ENCODE measurements at regions not wholly inside any gene's neighbourhood (a gene's known extent, or its start where the extent isn't known, plus 50 kb on each side); places are given as distances from the start of the nearest gene placed in this dataset.

DNA sequence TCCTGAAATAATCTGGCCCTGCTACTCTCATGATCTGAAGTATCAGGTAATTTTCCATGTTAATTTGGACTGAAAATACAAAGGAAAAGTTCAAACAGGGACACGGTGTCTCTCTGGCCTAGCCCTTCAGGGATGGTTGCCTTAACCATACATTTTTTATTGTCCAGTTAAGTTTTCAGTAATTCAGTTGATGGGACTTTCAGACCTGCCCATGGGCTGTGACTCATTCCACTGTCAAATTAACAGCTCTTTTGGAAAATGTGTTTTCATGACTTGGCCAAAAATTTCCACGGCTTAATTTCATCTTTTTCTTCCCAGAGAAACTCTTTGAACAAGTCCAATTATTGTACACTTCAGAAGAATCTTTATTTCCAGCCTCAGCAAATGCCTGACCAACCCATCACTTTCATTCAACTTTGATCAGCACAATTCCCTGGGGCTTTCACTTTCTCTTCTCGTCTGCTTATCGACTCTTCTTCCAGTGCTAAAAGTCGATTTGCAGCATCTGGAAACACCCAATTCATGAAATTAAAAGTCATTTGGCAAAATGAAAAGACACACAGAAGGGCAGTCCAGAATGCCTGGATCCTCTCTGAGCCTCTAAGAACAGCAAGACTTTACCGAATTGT, 293.9 kb downstream of the RAB28 start:
- no peak for DNase-seq (ENCODE audit: low spot score)
- ATAC-seq = no peak

DNA sequence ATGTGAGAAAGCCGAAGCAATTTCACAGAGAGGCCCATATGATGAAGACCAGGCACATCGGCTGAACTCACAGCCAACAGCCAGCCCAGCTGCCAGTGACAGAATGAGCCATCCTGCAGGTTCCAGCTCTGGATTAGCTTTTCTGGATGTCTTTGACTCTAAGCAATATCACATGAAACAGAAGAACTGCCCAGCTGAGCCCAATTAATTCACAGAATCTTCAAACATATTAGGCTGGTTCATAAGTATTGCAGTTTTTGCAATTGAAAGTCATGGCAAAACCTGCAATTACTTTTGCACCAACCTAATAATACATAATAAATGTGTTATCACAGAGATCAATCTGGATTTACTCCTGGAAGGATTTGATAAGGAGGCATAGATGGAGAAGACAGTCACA, 299.9 kb downstream of the RAB28 start:
- ATAC-seq = no peak
- no peak for DNase-seq (ENCODE audit: low spot score)

DNA sequence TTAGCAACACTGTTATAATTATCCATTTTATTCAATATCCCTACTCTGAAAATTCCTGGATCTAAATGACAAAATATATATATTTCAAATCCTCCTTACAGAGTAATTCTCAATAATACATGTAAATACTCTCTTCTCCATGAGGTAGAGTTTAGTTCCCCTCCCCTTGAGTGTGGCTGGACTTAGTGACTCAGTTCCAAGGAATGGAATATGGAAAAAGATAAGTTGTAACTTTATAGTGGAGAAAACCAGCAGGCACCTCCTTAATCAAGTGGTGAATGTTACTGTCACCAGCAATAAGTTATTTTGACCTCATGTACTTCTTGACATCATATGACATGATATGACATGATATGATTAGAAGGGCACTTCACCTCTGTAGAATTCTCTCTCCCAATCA, 302.0 kb downstream of the RAB28 start:
- ATAC-seq (no peak), DNase-seq (ENCODE audit: low spot score) (no peak)

DNA sequence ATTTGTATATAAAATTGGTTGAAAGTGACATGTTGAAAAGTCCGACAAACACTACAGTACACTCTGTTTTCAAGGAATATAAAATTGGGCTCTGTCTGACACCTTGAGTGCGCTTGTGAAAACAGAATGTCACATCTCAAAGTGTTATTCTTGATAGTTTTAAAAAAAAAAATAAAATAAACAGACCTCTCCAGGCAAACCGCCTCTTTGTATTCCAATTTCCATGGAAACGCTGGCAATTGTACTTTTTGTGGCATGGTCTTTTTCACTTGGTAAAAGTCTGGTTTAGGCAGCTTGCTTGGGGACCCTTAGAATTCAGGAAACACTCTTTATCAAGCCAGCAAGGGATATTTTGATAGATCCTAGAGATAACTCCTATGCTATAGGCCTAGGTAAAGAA, 302.5 kb downstream of the RAB28 start:
- DNase-seq (ENCODE audit: low spot score) (no peak), ATAC-seq (no peak)

DNA sequence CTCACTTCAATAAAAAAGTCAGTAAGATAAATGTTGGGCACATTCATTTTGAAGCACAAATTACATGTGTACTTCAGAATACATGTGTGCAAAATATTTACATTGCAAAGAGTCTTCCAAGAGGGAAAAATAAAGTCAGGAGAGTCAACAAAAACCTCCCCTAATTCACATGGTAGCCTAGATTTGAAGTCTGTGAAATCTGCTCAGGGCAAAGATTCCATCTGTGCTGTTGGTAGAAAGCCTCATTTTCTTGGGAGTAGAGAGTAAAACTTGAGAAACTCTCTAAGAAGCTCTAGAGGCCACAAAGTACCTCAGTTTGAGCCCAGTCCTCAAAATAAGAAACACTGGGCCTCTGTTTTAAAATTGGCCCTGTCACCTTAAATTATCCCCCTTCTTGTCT, 303.4 kb downstream of the RAB28 start:
- DNase-seq (ENCODE audit: low spot score) (no peak), ATAC-seq (no peak)

DNA sequence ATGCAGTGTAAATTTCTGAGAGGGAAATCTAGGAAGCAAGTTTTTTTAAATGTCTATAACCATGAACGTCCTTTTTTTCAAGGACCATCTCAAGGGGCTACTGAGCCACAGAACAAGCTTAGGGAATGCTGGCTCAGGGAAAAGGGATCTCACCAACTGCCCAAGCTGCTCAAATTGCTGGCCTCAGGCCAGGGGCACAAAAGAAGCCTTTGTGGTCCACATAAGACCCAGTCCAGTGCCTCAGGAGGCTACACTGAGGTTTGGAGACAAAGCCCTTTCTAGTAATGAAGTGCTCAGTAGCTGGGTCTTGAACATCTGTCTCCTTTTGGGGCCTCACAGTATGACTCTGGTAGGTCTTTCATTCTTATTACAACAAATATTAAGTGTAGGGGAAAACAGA, 305.5 kb downstream of the RAB28 start:
- DNase-seq (ENCODE audit: low spot score) (no peak), ATAC-seq (no peak)

DNA sequence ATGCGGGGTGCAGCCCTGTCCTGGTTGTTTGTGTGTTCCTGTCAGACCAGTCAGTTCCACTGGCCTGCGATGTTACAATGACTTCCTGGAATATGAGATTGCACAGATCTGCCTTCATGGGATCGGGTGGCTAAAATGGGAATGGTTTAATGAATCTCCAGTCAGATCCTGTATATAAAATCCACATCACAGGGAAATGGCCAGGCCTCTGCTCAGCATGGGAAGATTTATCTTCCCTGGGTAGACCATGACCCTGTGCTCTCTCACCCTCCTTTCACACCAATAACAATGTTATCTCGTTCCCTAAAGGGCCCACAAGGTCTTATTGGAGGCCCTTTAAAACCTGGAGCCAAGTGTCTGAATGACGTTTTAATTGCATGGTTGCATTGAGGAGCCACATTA, 307.4 kb downstream of the RAB28 start:
- ATAC-seq = no peak
- no peak for DNase-seq (ENCODE audit: low spot score)

DNA sequence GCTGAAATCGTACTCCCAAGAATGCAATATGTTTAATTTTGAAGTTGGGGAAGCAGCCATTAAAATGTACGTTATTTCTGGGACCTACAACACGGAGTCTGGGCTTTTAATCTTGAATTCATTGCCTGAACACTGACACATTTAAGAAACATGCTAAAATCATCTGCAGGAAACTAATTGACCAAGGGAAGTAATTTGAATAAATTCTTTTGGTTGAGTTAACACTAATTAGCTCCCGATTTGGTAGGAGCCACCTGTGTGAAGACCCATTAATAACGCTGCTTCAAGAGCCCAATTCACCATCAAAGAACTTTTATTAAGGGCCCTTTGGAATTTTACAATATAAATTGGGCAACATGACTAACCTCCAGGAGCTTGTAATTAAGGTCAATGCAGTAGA, 309.2 kb downstream of the RAB28 start:
- DNase-seq (ENCODE audit: low spot score) (no peak), ATAC-seq (no peak)

DNA sequence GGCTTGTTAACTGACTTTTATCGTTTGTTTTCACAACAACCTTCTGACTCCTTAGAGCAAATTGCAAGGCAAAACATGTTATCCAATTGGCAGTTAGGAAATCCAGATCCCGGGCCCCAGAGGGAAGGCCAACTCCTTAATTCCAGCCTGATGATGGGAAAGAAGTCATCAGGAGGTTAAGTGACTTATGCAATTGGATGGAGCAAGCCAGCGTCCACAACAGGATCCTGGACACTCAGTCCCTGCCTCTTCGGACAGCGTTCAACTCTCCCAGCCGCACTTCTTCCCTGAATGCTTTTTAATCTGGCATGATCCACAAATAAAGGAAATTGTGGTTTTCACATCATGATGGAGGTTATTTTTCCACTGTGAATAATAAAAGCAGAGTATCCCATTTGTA, 310.1 kb downstream of the RAB28 start:
- DNase-seq (ENCODE audit: low spot score) (no peak), ATAC-seq (no peak)

DNA sequence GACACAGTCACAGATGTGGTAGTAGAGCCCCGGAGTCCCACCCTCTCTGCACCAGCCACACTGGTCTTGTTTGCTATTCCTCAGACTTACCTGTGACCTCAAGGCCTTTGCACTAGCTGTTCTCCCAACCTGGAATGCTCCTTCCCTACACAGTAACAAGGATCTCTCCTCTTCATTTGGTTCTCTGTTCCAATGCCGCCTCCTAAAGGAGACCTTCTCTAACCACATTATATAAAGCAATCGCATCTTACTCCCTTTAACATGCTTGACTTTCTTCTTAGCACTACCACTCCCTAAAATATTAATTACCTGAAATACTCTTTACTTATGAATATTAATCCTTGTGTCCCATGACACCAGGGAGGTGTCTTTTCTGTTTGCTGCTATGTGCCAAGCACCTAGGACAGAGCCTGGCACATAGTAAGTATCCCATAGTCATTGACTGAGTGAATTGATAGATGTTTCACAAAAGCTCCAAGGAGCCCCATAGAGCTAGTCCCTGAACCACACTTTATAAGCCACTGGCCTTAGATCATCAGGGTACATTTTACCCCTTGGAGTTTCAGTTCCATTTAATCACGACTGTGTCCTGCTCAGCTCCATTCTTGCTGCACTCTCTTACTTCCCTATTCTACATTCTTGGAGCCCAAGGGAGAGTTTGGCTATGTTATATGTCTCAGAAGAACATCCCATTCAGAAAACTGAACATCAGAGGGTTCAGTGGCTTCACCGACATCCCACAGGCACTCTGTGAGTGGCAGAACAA, 312.7 kb downstream of the RAB28 start:
- ATAC-seq (no peak), DNase-seq (ENCODE audit: low spot score) (no peak)

DNA sequence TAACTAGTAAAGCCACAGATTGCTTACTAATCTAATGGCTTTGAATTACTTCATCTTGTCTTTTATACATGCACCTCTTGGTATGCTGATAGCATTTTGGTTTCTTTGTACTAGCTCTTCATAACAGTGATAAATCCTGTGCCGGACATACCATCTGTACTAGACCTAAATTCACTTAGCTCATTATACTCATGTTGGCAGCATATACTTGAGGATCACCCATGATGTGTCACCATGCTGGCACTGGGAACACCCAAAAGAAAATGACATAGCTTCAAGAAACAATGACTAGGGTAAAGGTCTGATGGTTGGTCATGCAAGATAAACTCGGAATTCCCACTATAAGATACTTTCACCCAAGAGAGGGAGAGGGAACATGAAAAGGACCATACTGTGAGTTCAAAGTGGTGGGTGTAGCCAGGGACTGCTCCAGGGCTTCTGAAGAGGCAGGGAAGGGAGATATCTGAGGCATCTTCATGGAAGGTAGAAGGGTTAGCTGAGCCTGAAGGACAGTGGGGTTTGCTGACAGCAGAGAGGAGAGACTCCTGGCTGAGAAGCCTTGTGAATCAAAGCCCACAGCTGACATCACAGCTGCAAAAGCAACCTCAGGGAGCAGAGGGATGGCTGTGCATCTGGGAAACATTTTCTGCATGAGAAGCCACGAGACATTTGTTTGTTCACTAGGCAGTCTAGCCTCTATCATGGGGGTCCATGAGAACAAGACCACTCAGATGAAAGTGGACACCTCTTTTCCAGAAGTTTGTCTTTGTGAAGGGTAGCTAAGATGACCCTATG, 314.2 kb downstream of the RAB28 start:
- ATAC-seq = no peak
- DNase-seq (ENCODE audit: low spot score) = no peak

DNA sequence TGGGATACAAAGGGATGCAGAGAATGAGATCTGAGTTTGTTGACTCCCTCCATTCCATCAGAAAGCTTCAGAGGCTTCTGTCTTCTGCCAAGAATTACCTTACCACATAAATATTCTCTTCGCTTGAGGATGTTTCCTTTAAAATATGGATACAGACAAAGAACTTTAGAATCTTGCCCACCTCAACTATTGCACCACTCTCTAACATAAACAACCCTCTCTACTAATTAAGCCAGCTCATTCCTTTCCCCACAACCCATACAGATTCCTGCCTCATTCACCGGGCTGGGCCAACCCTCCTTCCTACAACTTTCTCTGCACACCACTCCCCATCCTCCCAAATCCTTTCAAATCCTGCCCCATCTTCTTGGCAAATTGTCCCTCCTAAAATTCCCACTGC, 315.8 kb downstream of the RAB28 start:
- ATAC-seq = no peak
- DNase-seq (ENCODE audit: low spot score) = no peak

DNA sequence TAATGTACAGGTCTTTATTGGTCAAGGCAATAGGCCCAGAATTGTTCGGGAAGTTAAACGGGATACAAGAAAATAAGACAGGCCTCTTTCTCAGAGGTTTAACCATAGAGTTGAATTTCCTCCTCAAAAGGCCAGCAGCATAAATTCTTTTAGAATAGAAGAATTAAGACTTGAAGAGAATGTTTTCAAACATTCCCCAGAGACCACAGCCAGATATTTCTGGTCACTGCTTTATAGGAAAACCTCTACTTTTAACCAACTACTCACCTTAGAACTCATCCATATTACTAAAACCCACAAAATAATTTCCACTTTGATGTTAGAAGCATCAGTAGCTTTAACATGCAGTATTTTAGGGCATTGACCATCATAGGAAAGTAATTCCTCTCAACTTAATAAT, 317.9 kb downstream of the RAB28 start:
- ATAC-seq (no peak), DNase-seq (ENCODE audit: low spot score) (no peak)

DNA sequence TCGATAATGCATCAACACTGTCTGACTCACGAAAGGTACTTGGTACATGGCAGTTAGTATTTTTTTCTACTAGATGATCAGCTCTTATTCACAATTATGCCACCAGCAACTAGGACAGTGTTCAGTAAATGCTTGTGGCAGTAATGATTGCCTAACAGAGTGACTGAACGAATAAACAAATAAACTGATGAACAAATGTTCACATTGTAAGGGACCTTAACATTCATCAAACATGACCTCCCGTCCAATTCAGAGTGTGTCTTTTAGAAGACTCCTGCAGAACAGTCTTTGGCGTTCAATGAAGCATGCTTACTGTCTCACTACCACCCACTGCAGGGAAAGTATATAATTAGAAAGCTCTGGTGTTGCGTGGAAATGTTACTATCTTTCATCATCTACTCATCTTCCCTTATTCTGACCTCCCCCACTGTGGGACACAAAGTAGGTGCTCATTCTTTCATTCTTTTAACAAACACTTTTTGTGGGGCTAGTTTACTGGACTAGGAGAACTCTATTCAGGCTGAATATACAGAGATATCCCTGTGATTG, 319.3 kb downstream of the RAB28 start:
- DNase-seq (ENCODE audit: low spot score) (no peak), ATAC-seq (peak; percentile 47)

DNA sequence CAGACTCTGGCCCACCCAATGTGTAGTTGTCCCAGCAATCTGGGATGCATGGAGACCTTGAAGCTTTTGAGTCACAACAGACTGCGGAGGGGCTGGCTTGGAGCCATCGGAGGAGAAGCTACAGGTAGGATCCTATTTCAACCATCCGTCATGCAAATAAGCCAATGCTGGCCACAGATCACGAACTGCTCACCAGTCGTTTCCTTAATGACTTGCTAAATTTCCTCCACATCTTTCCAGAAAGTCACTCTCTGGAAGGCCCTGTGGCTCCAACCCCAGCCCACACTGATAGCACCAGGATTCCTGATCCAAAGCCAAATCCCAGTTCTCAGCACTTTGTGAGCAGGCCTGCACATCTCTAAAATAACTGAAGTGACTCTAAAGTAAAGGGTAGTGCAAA, 321.3 kb downstream of the RAB28 start:
- ATAC-seq = no peak
- DNase-seq (ENCODE audit: low spot score) = no peak

DNA sequence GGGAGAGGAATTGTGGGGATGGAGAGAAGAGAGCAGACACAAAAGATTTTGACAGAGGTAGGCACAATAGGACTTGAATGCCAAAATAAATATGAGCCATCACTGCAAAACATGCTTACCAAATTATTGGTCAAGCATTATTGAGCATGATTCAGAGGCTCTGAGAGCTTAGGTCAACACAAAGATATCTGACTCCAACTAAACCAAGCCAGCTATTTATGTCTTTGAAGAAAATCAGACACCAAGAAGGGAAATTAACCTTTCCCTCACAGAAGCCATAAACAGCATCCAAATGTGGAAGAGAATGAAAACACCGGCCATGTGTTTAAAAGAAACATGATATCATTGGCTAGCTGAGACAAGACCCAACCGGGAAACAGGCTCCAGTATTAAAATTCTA, 323.2 kb downstream of the RAB28 start:
- ATAC-seq (no peak), DNase-seq (ENCODE audit: low spot score) (no peak)

DNA sequence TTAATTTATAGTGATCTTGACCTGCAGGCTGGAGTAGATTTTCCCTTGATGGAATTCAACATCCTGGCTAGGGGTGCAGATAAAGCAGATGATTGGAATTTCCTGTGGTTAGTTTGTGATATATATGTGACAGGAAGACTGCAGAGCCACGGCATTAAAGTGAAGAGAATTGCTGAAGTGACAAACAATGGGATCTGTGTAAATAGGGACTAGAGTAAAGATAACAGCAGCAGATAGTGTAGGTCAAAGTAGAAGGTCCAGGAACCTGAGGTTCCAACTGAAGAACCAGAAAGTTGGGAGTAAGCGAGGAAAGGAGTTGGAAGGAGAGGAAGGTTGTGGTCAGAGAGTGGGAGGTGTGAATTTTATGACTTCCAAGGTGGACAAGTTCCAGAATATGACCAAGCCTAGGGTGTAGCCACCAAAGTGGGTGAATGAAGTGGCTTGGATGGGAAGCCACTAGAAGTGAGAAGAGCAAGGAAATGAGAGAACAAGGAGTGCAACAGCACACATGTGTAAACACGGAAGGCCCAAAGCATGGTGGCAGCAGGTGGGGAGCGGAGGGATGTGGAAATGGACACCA, 325.0 kb downstream of the RAB28 start:
- DNase-seq (ENCODE audit: low spot score) = no peak

DNA sequence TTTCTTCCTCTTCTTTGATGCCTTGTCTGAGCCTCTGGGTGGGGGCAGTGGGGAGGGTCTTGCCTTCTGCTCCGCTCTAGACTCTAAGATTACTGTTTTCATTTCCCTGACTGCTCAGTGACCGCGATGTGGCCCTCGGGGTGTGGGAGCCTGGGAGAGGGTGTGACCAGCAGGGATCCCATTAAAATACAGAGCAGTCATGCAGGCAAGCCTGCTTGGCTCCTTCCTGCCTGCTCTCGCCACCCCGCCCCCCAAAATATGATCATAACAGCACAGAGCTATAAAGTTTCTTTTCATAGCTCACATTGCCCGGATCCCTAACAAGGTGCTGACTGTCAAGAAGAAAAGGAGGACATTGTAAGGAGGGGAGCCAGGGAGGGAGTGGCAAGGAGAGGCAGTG, 332.9 kb downstream of the RAB28 start:
- DNase-seq (ENCODE audit: low spot score) = no peak
- no peak for ATAC-seq

More for the DNA sequence above, 325.0 kb downstream of the RAB28 start:
- no peak for ATAC-seq

DNA sequence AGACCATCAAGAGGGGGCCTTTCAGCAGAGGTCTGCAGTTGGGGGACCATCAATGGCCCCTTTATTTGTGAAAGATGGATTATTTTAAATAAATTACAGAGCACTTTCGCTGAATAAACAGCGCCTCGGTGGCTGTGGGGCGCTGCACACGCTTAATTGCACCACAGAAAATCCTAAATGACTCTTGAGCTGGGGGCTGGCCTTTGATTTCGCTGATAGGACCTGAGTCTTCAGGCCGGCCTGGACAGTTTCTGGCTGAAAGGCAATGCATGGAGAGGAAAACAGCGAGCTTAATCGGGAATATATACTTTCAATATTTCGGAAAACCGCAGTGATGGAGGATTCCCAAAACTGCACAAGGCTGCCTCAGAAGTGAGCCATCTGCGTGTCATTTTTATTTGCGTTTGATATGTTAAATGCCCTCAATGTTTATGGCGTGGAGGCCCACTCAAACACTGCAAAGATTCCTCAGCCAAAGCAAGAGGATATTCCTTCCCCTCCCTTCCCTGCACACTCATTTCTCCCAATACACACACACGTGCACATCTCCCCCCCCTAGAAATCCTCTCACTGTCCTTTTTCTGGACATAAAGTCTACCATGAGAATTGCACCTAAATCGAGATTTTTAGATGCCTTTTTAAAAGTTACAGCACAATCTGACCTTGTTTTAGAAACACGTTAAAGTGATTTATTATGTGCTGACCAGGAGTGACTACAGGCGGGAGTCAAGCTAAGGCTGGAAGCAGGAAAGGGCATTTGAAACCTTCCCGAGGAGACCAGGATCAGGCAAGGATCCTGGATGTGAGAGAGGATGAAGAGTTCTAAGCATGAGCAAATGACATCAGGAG, 340.7 kb downstream of the RAB28 start:
- ATAC-seq = no peak

DNA sequence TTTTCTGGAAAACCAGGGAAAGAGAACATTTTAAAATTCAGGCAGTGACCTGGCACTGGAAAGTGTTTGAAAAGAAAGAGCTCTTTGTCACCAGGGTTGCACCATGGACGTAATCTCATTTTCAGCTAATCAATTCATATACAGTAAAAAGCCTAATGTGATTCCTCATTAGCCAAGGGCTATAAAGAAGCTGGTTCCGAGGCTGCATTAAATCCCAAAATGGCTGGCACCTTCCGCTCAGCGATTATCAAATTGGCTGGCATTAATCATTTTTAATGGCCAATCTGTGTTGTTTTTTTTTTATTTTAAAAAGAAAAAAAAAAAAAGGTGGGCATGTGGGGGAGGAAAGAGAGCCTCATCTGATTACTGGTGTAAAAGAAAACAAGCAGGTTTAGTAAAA, 341.4 kb downstream of the RAB28 start:
- DNase-seq (ENCODE audit: low spot score) = no peak
- ATAC-seq = no peak

More for the DNA sequence above, 340.7 kb downstream of the RAB28 start:
- DNase-seq (ENCODE audit: low spot score) = no peak

DNA sequence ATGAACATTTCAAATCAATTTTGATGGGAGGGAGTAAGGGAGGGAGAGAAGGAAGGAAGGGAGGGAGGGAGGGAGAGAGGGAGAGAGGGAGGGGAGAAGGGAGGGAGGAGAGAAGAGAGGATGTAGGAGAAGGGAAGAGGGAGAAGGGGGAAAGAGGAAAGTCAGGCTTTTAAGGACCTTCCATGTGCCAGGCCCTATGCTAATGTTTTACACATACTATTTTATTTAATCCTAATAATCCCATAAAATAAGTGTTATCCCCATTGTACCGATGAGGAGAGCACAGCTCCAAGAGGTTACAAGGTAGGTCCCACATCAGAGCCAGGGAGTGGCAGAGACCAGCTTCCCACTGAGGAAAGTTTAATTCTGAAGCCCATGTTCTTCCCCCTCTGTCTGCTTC, 341.9 kb downstream of the RAB28 start:
- no peak for DNase-seq (ENCODE audit: low spot score)
- no peak for ATAC-seq
